Neural crest cell (in vitro differentiated cells): ENCODE measurements at regions not wholly inside any gene's neighbourhood (a gene's known extent, or its start where the extent isn't known, plus 50 kb on each side); places are given as distances from the start of the nearest gene placed in this dataset.

Experiments used
- DNase-seq: peaks from one replicate; pipeline ENCODE4 v3.0.0; 2021; ENCODE audit warnings: low read depth, mixed read lengths, low spot score
- H3K27ac Mint-ChIP-seq: one replicate; pipeline ENCODE4 v1.8.0; 2021; ENCODE audit warnings: mild to moderate bottlenecking, mixed read lengths; ENCODE audit not compliant: unreplicated experiment
- H3K27me3 Mint-ChIP-seq: 2 replicates; pipeline ENCODE4 v1.8.0; 2021; ENCODE audit warnings: low read depth, mild to moderate bottlenecking, mixed read lengths
- H3K36me3 Mint-ChIP-seq: 2 replicates; pipeline ENCODE4 v1.8.0; 2021; ENCODE audit warnings: low read depth, mild to moderate bottlenecking, mixed read lengths
- H3K4me1 Mint-ChIP-seq: 2 replicates; pipeline ENCODE4 v1.8.0; 2021; ENCODE audit warnings: mixed read lengths
- H3K4me3 Mint-ChIP-seq: one replicate; pipeline ENCODE4 v1.8.0; 2021; ENCODE audit warnings: mild to moderate bottlenecking, mixed read lengths
- H3K9me3 Mint-ChIP-seq: 2 replicates; pipeline ENCODE4 v1.8.0; 2021; ENCODE audit warnings: mixed read lengths
- CTCF ChIP-seq: fragments of 200-600 bp; sonication (generic); conservative IDR thresholded peaks from 2 replicates; pipeline ENCODE4 v1.5.0; 2021; ENCODE audit warnings: antibody characterized with exemption, mild to moderate bottlenecking

GRCh38 chr10:3578682-3579081, 206.3 kb downstream of the KLF6 start:
- TF ChIP-seq CTCF, result no peak
- Mint-ChIP-seq H3K9me3 (peaks cover 2% of the 10 kb centered on the region), H3K4me1 (peaks cover 8% of the 10 kb centered on the region), H3K4me3 (no peak overlapping the region), H3K27me3 (no peaks in the 10 kb centered on the region), H3K36me3 (no peaks in the 10 kb centered on the region), H3K27ac (no peak overlapping the region)
- no peak for DNase-seq

- H3K4me1 Mint-ChIP-seq, result peaks cover 8% of the 10 kb centered on the region
- DNase-seq, result no peak
- H3K9me3 Mint-ChIP-seq, result peaks cover 2% of the 10 kb centered on the region
- H3K27me3 Mint-ChIP-seq, result no peaks in the 10 kb centered on the region
- H3K36me3 Mint-ChIP-seq, result no peaks in the 10 kb centered on the region
- TF ChIP-seq CTCF, result no peak
- no peak overlapping the region for H3K27ac Mint-ChIP-seq
- no peak overlapping the region for H3K4me3 Mint-ChIP-seq
Observed at GRCh38 chr10:3578159-3578558, 206.8 kb downstream of the KLF6 start.

- Mint-ChIP-seq H3K36me3 (no peaks in the 10 kb centered on the region), H3K27me3 (no peaks in the 10 kb centered on the region), H3K27ac (no peak overlapping the region), H3K9me3 (no peaks in the 10 kb centered on the region), H3K4me3 (no peak overlapping the region), H3K4me1 (peaks cover 37% of the 10 kb centered on the region)
- no peak for TF ChIP-seq CTCF
- no peak for DNase-seq
Observed at GRCh38 chr10:3574451-3574850, 210.6 kb downstream of the KLF6 start.

- no peak overlapping the region for H3K27ac Mint-ChIP-seq
- no peaks in the 10 kb centered on the region for H3K36me3 Mint-ChIP-seq
- H3K27me3 Mint-ChIP-seq, result no peaks in the 10 kb centered on the region
- TF ChIP-seq CTCF, result no peak
- H3K9me3 Mint-ChIP-seq, result no peaks in the 10 kb centered on the region
- H3K4me3 Mint-ChIP-seq, result no peak overlapping the region
- DNase-seq, result no peak
- H3K4me1 Mint-ChIP-seq, result peaks cover 35% of the 10 kb centered on the region
Observed at GRCh38 chr10:3573498-3573897, 211.5 kb downstream of the KLF6 start.

- no peak overlapping the region for H3K4me3 Mint-ChIP-seq
- DNase-seq, result no peak
- H3K36me3 Mint-ChIP-seq, result no peaks in the 10 kb centered on the region
- H3K27me3 Mint-ChIP-seq, result no peaks in the 10 kb centered on the region
- no peaks in the 10 kb centered on the region for H3K9me3 Mint-ChIP-seq
- no peak for TF ChIP-seq CTCF
- H3K4me1 Mint-ChIP-seq, result peaks cover 35% of the 10 kb centered on the region
- peak overlapping the region; percentile 66 for H3K27ac Mint-ChIP-seq
Observed at GRCh38 chr10:3571310-3571825, 213.6 kb downstream of the KLF6 start.

GRCh38 chr10:3570855-3571266, 214.1 kb downstream of the KLF6 start:
- Mint-ChIP-seq H3K27ac (peak overlapping the region; percentile 85), H3K9me3 (no peaks in the 10 kb centered on the region), H3K36me3 (no peaks in the 10 kb centered on the region), H3K27me3 (no peaks in the 10 kb centered on the region), H3K4me1 (peaks cover 35% of the 10 kb centered on the region), H3K4me3 (no peak overlapping the region)
- no peak for TF ChIP-seq CTCF
- DNase-seq, result peak; percentile 3
